Hematopoietic multipotent progenitor cell treated with erythropoietin and hydrocortisone succinate and interleukin-3 and kit ligand, for 6 days (in vitro differentiated cells): ENCODE measurements at regions not wholly inside any gene's neighbourhood (a gene's known extent, or its start where the extent isn't known, plus 50 kb on each side); places are given as distances from the start of the nearest gene placed in this dataset.
A peak's percentile ranks its signal among the peaks of the same experiment; 100 is the strongest.

Experiments used
- DNase-seq: peaks from one replicate; pipeline ENCODE4 v3.0.0-alpha.2; 2015

DNA sequence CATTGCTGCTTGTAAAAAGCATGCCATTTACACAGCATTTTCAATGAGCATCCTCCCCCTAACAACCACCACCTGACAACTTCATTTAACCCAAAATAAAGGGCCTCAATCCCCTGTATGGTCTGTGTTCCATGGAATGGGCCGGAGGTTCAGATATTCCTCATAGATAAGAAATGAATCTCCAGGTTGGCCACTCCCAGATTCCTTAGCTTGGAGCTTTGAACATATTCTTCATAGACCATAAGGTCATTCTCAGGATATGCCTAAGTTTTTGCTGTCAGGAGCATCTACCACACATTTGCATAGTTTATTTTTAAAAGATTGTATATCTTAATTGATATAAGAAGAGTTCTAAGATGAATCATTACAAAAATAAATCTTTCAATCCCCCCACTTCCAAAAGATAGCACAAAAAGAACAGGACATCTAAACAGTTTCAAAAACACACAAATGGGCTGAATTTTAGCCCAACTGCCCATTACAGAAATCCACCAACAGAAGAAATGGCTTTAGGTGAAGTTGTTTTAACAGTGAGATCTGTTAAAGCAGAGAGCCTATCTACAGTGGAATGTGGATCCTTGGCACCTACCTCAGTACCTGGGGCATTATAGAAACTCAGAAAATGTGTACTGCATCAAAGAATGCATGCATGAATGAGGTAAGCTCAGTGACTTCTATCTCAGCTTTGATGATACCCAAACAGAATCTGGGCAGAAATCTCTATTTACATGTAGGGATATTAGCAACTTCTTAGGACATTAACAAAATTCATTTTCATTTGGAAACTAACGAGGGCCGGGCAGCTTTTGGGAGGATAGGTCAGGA lies 179.8 kb downstream of the SEC61B start:
- no peak for DNase-seq

DNA sequence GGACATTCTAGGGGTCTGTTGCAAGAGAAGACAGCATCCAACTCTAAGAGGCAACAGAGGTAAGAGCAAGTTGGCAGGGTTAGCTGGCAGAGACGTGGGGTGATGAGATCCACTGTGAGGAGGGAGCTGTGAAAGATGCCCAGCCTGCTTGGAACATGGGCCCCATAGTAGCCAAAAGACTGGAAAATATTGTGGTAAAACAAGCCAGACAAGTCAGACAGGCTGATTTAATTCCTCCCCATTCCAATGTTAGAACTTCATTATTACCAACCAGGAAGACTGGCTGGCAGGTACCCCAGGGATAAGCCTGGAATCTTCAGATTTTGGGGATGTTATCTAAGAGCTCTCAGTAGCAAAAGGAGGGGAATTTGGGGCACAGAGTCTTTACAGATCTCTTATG lies 181.3 kb downstream of the SEC61B start:
- DNase-seq: no peak

DNA sequence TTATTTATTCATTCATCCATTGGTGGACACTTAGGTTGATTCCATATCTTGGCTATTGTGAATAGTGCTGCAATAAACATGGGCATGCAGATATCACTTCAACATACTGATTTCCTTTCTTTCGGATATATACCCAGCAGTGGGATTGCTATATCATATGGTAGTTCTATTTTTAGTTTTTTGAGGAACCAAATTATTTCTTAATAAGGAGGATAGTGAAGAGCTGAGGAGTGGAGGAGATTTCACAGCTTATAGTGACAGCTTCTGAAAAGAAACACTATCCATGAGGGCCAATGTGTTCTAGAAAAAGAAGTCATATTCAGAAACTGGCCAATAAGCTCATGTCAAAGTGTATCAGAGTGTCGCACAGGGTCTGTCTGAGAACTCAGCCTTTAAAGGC lies 183.3 kb downstream of the SEC61B start:
- no peak for DNase-seq

DNA sequence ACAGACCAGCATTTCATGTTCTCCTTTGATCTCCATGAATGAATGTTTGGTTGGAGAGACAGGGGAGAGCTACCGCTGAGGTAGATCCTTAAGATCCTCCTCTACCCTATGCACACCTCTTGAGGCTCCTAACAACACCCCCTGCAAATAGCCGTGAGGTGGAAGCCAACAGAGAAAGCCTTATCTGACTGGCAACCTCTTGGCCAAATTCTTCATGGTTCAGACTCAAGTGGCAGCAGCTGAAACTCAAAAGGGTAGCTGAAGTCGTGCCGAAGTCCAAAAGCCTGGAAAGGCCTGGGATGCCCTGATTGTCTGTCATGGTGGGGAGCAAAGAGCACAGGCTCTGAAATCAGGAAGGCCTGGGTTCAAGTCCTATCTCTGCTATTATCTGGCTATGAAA lies 184.9 kb downstream of the SEC61B start:
- no peak for DNase-seq

DNA sequence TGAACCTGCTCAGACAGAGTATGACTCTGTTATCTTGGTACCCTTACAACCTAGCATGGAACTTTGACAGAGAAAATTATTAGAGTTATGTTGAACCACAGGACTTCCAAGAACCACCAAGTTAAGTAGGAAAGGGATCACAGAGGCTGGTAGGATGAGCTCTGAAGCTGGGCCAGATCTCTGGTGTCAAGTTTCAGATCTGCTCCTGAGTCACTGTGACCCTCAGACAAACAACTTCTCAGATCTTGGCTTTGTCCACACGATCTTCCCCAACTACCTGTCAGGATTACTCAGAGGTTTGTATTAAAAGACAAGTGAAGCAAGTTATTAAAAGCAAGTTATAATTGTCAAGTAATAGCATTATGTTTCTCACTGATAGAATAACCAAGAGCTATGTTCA lies 189.0 kb downstream of the SEC61B start:
- no peak for DNase-seq

DNA sequence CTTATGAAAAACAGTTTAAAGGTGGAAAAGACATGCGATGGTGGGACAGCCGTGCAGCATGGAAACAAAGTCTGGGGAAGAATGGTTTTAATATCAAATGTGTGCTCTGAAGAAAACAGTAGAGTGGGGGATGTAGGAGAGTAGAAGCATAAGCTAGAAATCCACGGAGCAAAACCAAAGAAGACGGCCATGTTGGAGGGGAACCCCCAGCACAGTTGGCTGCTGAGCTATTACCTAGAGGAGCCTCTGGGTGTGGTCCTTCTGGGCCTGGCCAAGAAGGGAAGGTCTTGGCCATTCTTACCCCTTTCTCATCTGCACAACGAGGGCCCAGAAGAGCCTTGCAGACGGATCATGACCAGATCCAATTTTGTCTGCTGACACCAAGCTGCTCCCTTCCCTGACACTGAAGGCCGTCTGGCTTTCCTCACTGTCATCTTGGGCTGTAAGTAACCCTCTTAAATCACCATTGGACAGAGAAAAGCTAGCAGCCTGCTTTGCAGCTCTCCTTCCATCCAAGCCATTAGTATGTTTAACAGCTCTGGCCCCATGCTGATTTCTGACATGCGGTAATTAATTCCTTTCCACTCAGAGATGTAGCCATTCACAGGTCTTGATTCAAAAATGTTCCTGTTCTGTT lies 189.5 kb downstream of the SEC61B start:
- DNase-seq: no peak

DNA sequence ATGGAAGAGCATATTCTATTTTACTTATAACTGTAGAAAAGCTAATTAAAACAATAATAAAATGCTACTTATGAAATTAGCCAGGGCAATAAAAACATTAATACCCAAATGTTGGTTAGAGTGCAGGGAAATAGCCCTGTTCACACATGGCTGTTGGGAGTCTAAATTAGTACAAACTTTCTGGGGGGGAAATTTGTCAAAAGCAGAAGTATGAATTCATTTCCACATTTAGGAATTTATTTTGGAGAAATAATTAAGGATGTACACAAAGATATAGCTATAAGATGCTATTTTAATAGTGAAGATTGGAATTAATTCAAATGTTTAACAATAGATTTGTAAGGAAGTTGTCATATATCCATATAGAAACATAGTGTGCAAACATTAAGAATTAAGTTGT lies 190.5 kb downstream of the SEC61B start:
- no peak for DNase-seq

DNA sequence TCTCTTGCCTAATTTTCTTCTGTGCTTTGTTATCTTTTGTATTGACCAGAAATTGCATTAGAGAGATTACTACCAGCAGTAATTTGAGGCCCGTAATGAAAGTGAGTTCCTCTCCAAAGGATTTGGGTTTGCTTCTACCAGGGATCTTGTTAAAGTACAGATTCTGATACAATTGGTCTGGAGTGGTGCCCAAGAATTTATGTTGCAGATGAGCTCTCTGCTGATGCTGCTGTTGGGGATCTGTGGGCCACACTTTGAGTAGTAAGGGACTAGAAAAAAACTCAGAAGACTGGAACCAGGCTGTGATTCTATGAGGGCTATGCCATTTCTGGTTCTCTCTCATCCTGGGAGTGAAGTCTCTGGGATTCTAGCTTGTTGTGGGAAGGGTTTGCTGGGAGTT lies 192.2 kb downstream of the SEC61B start:
- DNase-seq: no peak

DNA sequence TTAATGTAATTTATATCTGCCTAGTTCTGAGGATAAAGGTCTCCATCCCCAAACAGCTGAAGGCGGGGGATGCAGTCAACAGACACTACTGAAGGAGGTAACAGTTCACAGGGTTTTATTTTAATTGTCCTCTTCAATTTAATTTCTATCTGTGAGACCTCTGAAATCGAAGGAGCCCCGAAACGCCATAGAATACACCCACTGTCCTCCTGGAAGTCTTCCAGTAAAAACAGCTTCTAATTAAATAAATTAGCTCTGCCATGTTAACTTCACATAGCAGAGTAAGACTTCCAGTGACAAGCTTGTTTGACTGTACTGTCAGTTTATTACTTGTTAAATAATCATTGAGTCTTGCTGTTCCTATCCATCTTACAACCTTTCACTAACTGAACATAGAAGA lies 193.5 kb downstream of the SEC61B start:
- DNase-seq: no peak

DNA sequence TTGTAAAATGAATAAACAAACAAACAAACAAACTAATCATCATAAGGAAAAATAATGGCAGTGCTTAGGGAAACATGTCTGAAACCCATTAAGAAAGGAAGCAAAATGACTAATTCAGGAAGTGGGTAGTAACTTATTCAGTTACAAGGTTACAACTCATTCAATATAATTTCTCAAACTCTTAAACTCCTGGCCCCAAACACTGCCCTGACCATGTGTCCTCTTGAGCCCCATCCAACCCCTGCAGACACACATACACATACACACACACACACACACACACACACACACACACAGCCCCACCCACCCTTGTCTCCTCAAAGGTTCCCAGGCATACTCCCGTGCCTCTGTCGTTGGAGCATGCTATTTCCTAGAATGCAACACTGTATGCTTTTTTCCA lies 193.9 kb downstream of the SEC61B start:
- DNase-seq: no peak

DNA sequence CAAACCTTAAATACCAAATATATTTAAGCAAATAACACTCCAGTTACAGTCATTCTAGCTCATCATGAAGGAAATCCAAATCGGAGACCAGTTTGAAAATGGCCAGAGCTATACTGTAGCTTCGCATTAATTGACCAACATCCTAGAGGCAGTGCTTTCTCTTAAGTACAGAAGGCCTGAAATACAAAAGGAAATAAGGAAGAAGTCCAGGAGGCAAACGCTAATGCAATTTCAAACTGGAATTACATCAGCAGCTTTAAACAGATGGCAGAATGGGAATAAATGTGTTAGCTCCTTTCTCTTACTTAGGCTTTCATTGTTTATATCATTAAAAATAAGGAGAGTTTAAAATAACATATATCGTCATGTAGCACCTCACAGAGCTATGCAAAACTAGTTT lies 197.0 kb downstream of the SEC61B start:
- DNase-seq: no peak

DNA sequence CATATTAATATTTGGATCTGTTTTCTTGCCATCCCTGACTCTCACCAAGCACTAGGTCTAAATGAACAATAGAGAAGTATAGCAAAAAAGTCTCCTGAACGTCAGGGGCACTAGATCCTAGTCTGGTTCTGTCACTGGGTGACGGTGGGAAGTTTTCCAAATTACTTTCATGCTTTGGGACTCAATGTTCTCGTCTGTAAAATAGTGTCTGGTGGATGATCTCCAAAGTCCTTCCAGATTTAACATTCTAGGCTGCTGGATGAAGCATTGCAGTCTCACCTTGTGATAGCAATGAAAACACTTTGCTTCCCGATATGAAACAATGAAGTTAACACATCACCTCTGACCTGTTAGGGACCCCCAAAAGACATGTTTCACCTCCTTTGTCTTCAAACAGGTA lies 199.3 kb downstream of the SEC61B start:
- no peak for DNase-seq

DNA sequence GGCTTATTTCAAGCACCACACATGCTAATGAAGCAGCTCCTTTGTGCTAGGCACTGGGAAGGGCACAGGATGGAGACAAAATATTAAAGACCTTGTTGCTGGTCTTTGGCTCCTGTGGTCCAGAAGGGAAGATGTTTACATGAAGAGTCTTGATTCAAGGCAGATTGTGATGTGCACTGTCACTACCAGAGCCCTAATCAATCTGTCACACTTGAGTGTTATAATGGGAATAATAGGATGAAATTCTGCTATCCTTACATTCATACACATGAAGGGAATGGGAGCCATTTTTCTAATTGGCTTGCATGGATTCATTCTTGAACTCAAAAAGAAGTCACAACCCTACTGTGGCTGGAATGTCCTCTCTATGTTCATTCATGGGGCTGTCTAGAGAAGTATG lies 203.0 kb downstream of the SEC61B start:
- no peak for DNase-seq

DNA sequence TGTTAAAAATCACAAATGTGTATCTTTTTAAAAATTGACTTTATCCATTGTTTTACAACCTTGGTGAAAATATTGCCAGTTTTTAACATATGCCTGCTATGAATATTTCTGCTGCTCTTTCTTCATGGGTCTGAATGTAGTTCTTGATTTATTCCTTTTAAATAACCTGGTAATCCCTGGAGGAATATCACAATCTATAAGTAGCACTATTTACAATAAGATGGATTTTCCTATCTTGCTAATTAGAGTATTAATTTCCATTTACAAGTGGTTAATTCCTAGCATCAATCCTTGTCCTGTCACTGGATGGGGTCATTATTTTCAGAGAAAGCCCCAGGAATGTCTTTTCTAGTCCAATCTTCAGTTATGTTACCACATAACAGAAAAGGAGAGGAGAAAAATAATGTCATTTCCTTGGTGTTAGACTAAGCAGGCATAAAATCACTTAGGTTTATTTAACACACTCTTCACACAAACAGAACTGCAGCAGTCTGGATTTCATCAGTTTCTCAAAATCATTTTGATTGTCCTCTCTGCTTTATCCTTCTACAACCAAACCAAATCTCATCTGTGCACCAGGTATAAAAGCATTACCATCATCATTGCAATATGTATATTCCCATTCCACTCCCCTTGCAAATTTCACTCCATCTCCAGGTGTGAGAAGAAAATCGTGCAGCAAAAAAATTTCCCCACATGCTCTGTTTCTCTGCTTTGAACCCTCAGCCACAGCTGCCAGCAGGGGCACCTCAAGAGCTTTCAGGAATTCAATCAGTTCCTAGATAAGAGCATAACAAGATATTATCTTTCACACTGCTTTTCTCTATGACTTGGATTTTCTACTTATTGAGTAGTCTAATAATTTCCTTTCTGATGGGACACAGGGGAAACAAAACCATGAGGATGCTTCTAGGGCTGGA lies 204.1 kb downstream of the SEC61B start:
- DNase-seq: no peak

DNA sequence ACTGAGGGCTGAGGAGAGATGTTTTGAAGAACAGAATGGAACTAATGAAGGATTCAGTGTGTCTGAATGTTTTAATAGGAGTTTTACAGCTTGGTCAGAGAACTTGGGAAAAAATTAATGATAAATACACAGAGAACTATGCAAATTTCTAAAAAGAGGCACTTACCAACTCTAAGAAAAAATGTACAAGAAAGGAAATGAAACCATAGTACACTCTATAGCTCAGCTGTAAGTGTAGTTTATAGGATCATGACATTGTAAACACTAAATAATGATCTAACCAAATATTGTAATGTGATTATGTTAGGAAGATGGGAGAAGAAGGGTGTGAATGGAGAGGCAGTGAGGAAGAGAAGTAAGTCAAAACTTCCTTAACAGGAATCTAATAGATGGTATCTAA lies 205.2 kb downstream of the SEC61B start:
- DNase-seq: no peak

DNA sequence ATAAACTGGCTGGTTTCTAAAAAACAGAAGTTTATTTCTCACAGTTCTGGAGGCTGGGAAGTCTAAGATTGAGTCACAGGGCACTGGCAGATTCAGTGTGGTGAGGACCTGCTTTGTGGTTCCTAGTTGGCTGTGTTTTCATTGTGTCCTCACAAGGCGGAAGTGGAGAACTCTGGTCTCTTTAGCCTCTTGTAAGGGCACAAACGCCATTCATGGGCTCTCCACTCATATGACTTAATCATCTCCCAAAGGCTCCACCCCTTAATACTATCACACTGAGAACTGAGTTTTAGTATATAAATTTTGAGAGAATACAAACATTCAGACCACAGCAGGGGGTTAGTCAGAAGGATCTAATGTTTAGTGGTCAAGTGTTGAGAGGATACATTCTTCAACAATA lies 208.2 kb downstream of the SEC61B start:
- DNase-seq: no peak

DNA sequence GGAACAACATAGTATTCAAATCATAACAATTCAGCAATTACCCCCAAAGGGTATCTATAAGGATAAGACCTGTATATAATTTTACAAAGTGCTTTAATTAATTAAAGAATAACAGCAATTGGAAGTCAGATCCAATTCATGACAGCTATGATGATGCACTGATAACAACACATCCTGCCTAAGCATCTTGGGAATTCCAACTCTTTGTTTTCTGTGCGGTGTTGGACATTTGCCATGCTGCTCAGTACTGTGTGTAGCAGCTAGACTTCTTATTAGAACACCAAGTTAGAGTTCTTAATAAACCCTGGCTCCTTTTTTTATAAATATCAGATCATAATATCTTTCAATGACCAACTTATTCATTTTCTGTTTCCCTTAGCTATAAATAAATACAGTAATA lies 209.0 kb downstream of the SEC61B start:
- no peak for DNase-seq

DNA sequence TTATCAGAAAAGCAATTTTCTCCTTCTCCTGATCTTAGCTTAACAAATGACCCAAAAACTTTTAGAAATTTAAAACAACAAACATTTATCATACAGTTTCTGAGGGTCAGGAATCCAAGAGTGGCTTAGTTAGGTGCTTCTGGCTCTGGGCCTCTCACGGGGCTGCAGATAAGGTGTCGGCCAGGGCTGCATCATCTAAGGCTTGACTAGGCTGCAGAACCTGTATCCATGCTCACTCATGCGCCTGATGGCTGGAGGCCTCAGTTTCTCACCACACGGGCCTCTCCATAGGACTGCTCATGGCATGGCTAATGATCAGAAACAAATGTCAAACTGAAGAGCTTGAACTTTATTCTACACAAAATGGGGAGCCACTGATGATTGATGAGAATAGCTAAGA lies 210.0 kb downstream of the SEC61B start:
- no peak for DNase-seq

DNA sequence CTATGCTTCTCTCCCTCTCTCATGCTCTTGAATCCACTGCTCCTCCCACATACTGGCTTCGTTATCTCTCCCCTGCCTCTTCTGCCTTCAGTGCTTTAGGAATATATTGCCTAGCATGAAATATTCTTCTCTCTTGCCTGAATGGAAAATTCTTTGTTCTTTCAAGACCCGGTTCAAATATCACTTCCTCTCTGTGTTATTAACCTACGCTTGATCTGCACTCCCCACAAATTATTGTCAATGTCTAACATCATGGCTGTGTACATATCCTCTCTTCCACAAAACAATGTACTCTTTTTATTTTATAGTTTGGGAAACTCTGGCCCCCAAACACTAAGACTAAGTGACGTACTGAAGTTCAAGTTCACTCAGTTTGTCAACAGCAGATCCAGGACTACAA lies 211.0 kb downstream of the SEC61B start:
- no peak for DNase-seq

DNA sequence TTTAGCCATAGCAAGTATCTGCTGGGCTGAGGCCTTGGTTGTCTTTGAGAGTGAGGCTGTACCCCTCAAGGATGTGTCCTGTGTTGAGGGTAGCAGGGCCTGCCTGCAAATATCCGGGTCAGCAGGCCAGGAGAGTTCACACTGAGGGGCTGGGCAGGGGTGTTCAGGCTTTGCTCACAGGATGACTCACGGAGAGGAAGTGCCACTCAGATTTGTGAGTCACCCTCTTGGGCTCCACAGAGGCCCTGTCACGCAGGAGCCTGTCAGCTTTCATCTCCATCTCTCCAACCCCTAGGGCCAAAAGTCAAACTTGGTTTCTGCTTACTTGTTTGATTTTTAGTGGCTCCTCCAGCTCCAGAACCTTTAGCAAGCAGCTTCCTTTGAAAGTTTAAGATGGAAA lies 211.5 kb downstream of the SEC61B start:
- DNase-seq: peak; percentile 25

DNA sequence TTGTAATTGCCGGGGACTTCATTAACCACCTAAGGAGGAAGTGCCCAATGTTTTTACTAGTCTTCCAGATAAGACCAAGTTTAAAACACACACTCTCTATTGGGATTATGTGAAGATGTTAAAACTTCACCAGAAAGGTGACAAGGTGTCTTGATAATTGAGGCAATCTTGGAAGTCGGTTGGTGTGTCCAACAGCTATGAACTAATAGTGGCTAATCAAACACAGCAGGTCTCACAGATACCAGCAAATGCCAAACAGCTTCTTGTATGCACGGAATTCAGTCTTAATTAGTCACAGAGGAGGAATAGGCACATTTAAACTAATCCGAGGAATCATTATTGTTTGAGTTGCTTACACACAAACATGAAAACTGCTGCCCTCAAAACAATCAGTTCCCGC lies 214.5 kb downstream of the SEC61B start:
- DNase-seq: no peak

DNA sequence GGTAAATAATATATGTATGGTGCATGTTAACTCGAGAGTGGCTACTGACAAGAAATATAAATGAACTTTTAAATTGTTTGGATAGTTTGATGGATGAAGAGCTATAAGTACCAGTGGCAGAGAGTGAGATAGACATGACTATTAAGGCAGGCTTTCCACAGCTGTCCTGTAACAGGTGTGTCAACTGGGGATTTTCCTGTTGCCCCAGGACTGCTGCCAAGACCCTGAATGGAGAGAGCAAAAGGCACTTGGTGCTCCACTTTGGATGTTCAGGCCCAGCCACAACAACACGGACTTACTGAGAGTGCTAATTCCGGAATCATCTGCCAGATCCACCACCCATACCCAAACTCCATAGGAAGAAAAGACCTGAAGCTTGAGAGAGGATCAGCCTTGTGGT lies 215.1 kb downstream of the SEC61B start:
- DNase-seq: no peak

DNA sequence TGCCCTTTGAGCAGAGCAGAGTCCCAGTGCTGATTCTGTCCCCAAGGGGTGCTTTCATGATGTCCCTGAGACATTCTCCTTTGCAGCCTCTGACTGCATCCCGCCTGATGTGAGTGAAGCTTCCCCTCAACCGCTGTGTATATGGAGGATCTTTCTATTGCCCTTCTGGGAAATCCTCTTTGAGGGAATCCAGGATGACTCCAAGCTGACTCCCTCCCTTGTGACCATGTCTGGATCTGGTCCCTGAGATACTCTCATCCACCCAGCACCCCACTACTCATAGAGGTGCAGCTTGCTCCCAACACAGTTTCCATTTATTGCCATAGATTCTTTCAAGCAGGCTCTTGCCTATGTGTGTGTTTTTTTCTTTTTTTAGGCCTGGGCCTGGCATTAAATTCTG lies 216.5 kb downstream of the SEC61B start:
- DNase-seq: no peak

DNA sequence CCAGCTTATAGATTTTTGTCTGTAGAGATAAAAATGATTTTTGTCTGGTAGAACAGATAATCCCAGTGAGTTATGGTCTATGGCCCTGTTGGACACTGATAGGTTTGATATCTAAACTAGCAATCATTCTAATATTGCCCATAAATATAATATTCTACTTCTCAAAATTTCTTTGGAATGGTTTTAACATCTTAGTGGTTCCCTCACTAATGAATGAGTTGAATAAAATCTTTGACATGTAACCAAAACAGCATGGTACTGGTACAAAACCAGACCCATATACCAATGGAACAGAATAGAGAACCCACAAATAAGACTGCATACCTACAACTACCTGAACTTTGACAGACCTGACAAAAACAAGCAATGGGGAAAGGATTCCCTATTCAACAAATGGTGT lies 219.7 kb downstream of the SEC61B start:
- DNase-seq: no peak
